GM10248 (cell line): ENCODE measurements at regions not wholly inside any gene's neighbourhood (a gene's known extent, or its start where the extent isn't known, plus 50 kb on each side); places are given as distances from the start of the nearest gene placed in this dataset.
"Not testable (repeated sequence)": the region's sequence is repeated elsewhere in the genome, so short reads cannot be mapped to it uniquely, and the experiment has no call there.

Source experiments
- CTCF ChIA-PET: fragments of 300-600 bp; sonication (Branson Sonifier 250); formaldehyde crosslinking; extraction: SDS; loops from one replicate; lab custom pipeline; 2021; ENCODE audit warnings: antibody characterized with exemption; lab: Yijun Ruan, JAX
- POLR2A ChIA-PET: fragments of 350-650 bp; sonication (Branson Sonifier 250); formaldehyde crosslinking; extraction: SDS; loops from one replicate; lab custom pipeline; 2020; ENCODE audit warnings: antibody characterized with exemption; lab: Yijun Ruan, JAX
- DNase-seq: peaks from one replicate; pipeline ENCODE4 v3.0.0; 2012; ENCODE audit errors: extremely low spot score
- CTCF ChIP-seq: IDR thresholded peaks from 2 replicates; pipeline ENCODE4 v1.5.1; 2012; ENCODE audit warnings: mild to moderate bottlenecking, low read depth; ENCODE audit errors: extremely low read depth, missing control alignments, control extremely low read depth

GRCh38 chr3:157865352-157866000 lies 240.7 kb downstream of the SHOX2 start:
- TF ChIP-seq CTCF = peak; percentile 80
- POLR2A ChIA-PET = no interaction called here
- DNase-seq = peak; percentile 58
- CTCF ChIA-PET = interaction anchor here (0.7 to 3.1 kb wide), 27 partner anchors 9 to 946 kb away, joined by 3 to 27 read pairs (median 4); partner anchors contain the start of gene MFSD1

GRCh38 chr3:157861076-157861765 lies 245.0 kb downstream of the SHOX2 start:
- ChIA-PET CTCF (interaction anchor here (0.6 kb wide), 1 partner anchor 573 kb away, joined by 3 read pairs; no protein-coding TSS in a partner anchor), POLR2A (no interaction called here)
- no peak for DNase-seq
- TF ChIP-seq CTCF = no peak

GRCh38 chr3:157859541-157859940 lies 246.7 kb downstream of the SHOX2 start:
- TF ChIP-seq CTCF = no peak
- no peak for DNase-seq
- POLR2A ChIA-PET = no interaction called here
- CTCF ChIA-PET = interaction anchor here (1.3 to 2.1 kb wide), 2 partner anchors 8 to 28 kb away, joined by 3 to 5 read pairs; no protein-coding TSS in a partner anchor

GRCh38 chr3:157858821-157859220 lies 247.4 kb downstream of the SHOX2 start:
- DNase-seq = no peak
- ChIA-PET CTCF (interaction anchor here (2.1 kb wide), 1 partner anchor 9 kb away, joined by 5 read pairs; no protein-coding TSS in a partner anchor), POLR2A (no interaction called here)
- TF ChIP-seq CTCF = no peak

GRCh38 chr3:157857440-157857839 lies 248.8 kb downstream of the SHOX2 start:
- POLR2A ChIA-PET = no interaction called here
- no peak for DNase-seq
- CTCF ChIA-PET = no interaction called here
- no peak for TF ChIP-seq CTCF

- POLR2A ChIA-PET = no interaction called here
- no peak for TF ChIP-seq CTCF
- DNase-seq = no peak
- CTCF ChIA-PET = interaction anchor here (1.2 to 2.3 kb wide), 2 partner anchors 9 to 22 kb away, joined by 3 to 10 read pairs; no protein-coding TSS in a partner anchor
These were observed 249.9 kb downstream of the SHOX2 start for GRCh38 chr3:157856078-157856939.

- CTCF ChIA-PET = interaction anchor here (1.0 to 1.8 kb wide), 3 partner anchors 10 to 24 kb away, joined by 3 to 4 read pairs (median 3); no protein-coding TSS in a partner anchor
- DNase-seq, POLR2A ChIA-PET: not testable (repeated sequence)
These were observed 260.4 kb downstream of the SHOX2 start for GRCh38 chr3:157845839-157846238.
